ENCODE measurements at regions not wholly inside any gene's neighbourhood (a gene's known extent, or its start where the extent isn't known, plus 50 kb on each side); places are given as distances from the start of the nearest gene placed in this dataset.
"Not testable (repeated sequence)": the region's sequence is repeated elsewhere in the genome, so short reads cannot be mapped to it uniquely, and the experiment has no call there.

- no peak for DNase-seq (ENCODE audit: low read depth in 2 of 2)
Measured at GRCh38 chr15:95684693-95685115, 645.8 kb upstream of the NR2F2 start.

DNA sequence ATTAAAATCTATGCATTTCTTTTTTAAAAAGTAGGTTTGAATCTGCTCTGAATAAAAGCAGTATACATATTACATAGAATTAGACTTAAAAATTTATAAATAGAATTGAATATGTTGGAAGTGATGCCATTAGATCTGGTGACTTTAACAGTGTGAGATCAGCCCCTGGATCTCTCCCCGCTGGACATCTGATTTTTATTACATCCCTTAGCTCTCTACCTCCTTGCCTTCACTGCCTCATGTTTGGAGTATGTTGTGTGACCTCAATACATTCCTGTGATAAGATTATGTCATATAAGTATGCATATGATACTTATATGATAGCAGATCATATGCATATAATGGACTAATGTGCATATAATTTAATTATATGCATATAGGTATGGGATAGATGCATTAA lies 643.4 kb upstream of the NR2F2 start:
- no peak for DNase-seq (ENCODE audit: low read depth in 2 of 2)

DNA sequence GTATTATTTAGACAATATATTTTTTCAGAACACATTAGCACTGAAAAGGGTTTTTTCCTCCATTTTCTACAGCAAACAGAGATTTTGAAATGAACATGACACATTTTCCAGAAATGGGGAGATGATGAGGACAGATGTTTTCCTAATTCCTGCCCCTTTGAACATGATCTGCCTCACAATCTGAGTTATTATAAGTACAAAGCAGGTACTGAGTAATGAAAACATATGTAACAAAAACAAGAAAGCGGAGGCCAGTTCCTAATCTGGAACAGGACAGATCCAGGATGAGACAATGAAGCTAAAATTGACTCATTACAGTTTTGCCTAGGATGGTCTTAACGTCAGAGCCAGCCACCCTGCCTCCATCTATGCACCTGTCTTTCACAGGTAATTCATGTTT lies 642.8 kb upstream of the NR2F2 start:
- DNase-seq (ENCODE audit: low read depth in 2 of 2) = no peak

DNA sequence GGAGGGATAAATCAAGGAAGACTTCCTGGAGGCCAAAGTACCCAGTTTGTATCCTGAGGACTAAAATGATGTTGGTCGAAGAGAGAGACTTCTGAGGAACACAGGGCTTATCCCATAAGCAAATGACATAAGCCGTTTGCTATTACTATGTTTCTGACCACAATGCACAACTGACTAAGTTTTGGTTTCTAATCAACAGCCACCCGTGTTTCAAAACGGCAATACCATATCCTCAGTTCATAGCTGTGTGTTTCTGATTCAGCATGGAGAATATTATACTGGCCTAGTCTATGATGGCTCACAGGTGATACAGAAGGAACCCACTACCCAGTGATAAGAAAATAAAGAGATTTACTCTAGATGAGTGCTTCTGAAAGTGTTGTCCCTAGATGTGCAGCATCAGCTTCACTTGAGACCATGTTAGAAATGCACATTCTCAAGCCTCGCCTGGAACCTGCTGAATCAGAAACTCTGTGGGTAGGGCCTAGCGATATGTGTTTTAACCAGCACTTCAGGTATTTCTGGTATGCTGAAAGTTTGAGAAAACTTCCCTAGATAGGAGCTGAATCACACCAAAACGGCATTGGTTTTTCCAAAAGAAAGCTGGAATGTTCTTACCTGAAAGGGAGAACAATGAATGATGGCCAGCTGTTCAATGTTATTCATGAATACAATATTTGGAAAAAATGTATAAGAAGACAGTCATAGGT lies 639.7 kb upstream of the NR2F2 start:
- DNase-seq (ENCODE audit: low read depth in 2 of 2) = no peak

- no peak for DNase-seq (ENCODE audit: low read depth in 2 of 2)
Measured at GRCh38 chr15:95693917-95694316, 636.6 kb upstream of the NR2F2 start.

- no peak for DNase-seq (ENCODE audit: low read depth in 2 of 2)
Measured at GRCh38 chr15:95698230-95698629, 632.3 kb upstream of the NR2F2 start.

GRCh38 chr15:95698951-95699350 lies 631.5 kb upstream of the NR2F2 start:
- no peak for DNase-seq (ENCODE audit: low read depth in 2 of 2)

DNA sequence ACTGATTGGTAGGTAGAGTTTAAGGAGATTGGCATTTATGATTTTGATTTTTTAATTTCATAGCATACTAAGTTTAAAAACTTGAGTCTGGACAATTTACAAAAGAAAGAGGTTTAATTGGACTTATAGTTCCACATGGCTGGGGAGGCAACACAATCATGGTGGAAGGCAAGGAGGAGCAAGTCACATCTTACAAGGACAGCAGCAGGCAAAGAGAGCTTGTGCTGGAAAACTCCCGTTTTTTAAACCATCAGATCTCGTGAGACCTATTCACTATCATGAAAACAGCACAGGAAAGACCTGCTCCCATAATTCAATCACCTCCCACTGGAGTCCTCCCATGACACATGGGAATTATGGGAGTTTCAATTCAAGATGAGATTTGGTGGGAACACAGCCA lies 630.9 kb upstream of the NR2F2 start:
- no peak for DNase-seq (ENCODE audit: low read depth in 2 of 2)

- not testable (repeated sequence) for DNase-seq (ENCODE audit: low read depth in 2 of 2)
Measured at GRCh38 chr15:95700692-95701091, 629.8 kb upstream of the NR2F2 start.

- no peak for DNase-seq (ENCODE audit: low read depth in 2 of 2)
Measured at GRCh38 chr15:95701410-95701809, 629.1 kb upstream of the NR2F2 start.

DNA sequence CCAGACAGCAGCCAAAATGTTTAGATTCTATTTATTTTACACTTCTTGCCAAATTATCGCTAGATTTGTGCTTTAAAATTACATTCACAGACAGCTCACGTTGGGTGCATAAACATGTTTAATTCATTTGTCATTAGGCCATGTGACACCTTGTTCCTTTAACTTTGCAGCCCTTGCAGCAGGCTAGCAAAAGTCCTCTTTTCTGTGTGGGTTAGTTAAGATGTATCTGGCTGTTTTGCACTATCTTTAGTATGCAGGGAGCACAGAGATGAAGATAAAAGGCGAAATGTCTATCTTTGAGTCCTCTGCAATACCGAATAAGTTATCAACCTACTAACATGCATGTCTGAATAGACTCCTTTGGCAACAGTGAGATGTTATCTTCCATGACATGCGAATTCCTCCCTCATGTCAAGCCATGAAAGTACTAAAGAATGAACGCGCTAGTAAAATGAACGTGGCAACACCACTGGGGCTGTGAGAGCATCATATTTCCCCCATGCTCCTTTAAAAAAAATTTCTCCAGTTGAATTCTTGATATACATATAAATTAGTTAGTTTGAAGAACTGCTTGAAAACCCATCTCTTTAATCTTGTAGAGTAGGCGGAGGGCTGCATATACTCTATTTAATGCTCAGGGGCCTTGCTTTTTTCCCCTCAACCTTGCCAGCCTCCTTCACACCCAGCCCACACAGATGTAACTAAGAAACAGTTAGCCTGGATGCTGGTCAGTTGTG lies 620.4 kb upstream of the NR2F2 start:
- DNase-seq (ENCODE audit: low read depth in 2 of 2) = no peak

DNA sequence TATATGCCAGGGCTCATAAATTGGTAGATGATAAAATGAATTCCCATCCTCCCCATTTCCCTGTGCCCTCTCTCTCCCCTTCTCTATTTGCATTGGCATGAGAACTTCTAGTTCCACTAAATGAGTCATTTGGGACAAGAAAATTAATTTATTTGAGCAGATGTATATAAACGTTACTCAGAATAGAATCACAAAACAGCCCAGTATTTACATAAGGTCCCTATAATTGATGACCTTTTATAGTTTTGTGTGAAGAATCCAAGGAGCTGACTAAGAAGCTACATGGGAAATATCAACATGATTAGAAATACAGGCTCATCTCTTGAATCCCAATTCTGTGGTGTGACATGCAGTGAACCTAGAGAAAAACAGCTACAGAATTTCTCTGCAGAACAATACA lies 617.7 kb upstream of the NR2F2 start:
- DNase-seq (ENCODE audit: low read depth in 2 of 2) = no peak

DNA sequence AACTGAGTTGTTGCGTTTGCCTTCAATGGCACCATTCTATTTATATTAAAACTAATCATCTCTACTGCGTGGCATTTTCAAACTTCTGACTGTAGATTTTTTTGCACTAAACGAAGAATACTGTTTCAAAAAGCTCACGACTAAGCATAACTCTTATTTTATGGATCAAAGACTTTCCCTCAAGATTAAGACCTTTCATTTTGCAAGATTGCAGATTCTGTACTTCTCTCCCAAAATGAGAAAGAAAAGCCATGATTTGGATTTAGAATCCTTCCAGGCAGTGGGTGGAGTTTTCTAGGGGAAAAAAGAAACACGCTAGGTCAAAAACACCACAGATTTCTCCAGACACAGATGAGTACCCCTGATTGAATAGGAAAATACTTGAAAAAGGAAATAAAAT lies 617.2 kb upstream of the NR2F2 start:
- no peak for DNase-seq (ENCODE audit: low read depth in 2 of 2)

GRCh38 chr15:95715116-95715903 lies 615.2 kb upstream of the NR2F2 start:
- no peak for DNase-seq (ENCODE audit: low read depth in 2 of 2)

DNA sequence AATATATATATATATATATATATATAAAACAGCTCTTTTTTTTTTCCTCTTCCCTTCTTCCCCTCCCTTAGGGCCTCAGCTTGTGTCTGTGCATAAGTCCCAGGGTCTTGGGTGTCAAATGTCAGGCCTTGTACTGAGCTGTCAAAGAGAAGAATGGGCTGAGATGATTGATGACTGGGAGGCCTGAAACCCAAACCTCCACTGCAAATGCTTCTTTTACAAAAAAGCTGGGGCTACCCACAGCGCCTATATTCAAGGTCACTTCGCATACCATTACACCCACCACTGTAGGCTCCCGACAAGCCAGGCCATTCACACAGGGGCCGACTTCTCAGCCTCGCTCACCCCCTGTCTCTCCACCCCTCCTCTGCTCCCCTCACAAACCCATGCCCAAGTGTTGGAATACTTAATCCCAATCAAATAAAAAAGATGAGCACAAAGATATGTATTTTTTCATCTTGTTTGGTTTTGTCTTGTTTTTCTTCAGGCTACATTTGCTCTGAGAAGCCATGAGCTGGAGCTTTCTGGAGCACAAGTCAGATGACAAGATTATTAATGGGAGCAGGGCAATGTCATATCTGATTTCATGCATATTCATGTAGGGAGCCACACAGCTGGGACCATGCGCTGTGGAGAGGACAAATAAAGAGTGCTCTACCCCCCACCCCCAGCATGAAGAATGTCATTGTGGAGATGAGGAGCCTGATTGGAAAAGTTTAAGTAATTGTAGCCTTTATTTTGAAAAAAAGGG lies 614.4 kb upstream of the NR2F2 start:
- no peak for DNase-seq (ENCODE audit: low read depth in 2 of 2)

DNA sequence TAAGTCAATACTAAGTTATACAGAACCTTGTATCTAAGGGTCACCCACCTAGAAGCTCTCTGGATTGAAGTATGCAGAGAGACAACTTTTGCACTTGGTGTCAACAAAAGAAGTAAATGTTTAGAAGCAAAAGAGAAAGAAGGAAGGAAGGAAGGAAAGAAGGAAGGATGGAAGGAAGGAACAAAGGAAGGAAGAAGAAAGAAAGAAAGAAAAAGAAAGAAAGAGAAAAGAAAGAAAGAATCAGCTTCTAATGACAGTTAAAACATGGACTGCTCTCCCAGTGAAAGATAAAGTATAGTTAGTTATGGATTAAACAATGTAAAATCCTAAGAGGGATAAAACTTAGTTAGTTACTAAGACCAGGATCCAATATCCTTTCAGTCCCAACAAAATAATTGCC lies 613.8 kb upstream of the NR2F2 start:
- DNase-seq (ENCODE audit: low read depth in 2 of 2) = no peak

DNA sequence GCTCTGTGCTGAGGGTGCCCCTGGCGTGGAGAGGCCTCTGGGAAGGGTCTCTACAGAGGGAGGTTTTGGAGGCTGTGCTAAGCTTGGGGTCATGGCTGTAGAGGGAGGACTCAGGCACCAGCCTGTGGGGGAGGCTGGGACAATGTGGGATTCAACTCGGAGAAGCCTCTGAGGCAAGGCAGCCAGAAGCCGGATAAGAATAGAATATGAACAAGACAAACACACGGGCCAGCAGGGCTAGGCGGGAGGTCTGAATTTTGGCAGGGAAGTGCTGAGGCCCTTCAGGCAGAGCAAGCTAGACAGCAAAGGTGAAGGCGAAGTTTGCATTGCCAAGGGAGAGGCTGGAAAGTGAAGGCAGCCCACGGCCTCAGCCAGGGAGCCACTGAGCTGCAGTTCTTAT lies 612.1 kb upstream of the NR2F2 start:
- DNase-seq (ENCODE audit: low read depth in 2 of 2) = no peak

- no peak for DNase-seq (ENCODE audit: low read depth in 2 of 2)
Measured at GRCh38 chr15:95724908-95725633, 605.4 kb upstream of the NR2F2 start.

DNA sequence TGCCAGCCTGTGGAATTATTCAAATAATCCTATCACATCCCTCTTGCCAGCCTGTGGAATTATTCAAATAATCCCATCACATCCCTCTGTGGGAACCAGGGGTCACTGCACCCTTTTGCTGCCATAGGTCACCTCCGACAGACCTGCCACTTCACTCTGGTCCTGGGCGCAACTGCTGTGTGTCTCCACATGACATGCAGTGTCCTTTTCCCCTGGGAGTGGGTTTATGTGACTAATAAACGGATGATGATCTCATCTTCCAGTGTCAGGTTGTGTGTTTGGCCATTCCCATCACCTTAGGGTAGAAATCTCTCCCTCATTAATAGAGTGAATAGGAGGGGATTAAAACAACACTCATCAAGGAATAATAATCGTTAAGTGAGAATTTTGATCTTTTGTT lies 603.6 kb upstream of the NR2F2 start:
- DNase-seq (ENCODE audit: low read depth in 2 of 2) = no peak

GRCh38 chr15:95733931-95734330 lies 596.6 kb upstream of the NR2F2 start:
- no peak for DNase-seq (ENCODE audit: low read depth in 2 of 2)

Measured in stimulated activated CD4-positive, alpha-beta T cell treated with anti-CD3 and anti-CD28 coated beads, Interleukin-4, amount 100 ng/mL, for 48 hours (primary cell).